Activated gamma-delta T cell (primary cell): ENCODE measurements at regions not wholly inside any gene's neighbourhood (a gene's known extent, or its start where the extent isn't known, plus 50 kb on each side); places are given as distances from the start of the nearest gene placed in this dataset.
"Not testable (repeated sequence)": the region's sequence is repeated elsewhere in the genome, so short reads cannot be mapped to it uniquely, and the experiment has no call there.

ENCODE experiments used
- DNase-seq: peaks from one replicate; lab custom pipeline; 2025; lab: John Stamatoyannopoulos, UW

- no peak for DNase-seq
Measured at GRCh38 chr14:106327234-106327633, 800.9 kb downstream of the TMEM121 start.

GRCh38 chr14:106327702-106328353, 801.4 kb downstream of the TMEM121 start:
- not testable (repeated sequence) for DNase-seq

GRCh38 chr14:106329243-106329642, 802.9 kb downstream of the TMEM121 start:
- DNase-seq: not testable (repeated sequence)

GRCh38 chr14:106329987-106330774, 803.8 kb downstream of the TMEM121 start:
- DNase-seq: not testable (repeated sequence)

- DNase-seq: not testable (repeated sequence)
Measured at GRCh38 chr14:106334428-106335109, 808.2 kb downstream of the TMEM121 start.

DNA sequence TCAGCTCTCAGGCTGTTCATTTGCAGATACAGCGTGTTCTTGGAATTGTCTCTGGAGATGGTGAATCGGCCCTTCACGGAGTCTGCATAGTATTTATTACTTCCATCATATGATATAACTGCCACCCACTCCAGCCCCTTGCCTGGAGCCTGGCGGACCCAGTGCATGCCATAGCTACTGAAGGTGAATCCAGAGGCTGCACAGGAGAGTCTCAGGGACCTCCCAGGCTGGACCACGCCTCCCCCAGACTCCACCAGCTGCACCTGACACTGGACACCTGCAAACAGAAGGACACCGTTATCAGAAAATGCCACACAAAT, 808.7 kb downstream of the TMEM121 start:
- DNase-seq: not testable (repeated sequence)

DNA sequence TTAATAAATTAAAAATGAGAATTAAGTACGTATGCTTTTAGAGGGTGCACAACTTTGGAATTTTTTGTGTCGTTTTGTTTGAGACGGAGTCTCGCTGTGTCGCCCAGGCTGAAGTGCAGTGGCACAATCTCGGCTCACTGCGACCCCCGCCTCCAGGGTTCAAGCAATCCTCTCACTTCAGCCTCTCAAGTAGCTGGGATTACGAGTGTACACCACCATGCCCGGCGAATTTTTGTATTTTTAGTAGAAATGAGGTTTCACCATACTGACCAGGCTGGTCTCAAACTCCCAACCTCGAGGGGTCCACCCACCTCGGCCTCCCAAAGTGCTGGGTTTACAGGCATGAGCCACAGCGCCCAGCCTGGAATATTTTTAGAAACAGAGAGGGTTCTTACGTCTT, 812.4 kb downstream of the TMEM121 start:
- DNase-seq: not testable (repeated sequence)

DNA sequence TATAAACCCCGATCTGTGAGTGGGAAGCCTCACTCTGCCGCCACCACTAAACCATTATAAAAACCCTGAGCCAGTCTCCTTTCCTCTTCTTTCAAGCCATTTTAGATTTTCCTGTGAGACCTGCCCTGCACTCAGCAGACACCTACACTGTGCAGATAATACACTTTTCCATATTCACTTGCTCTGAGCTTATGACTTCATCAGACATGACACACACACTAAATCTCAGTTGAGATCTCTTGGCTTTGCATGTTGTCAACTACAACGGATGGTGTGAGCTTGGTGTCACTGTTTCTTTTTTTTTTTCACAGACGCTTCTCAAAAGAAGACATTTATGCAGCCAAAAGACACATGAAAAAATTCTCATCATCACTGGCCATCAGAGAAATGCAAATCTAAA, 814.3 kb downstream of the TMEM121 start:
- DNase-seq: not testable (repeated sequence)

- DNase-seq: not testable (repeated sequence)
Measured at GRCh38 chr14:106341161-106341560, 814.8 kb downstream of the TMEM121 start.

- no peak for DNase-seq
Measured at GRCh38 chr14:106343626-106344025, 817.2 kb downstream of the TMEM121 start.

- DNase-seq: not testable (repeated sequence)
Measured at GRCh38 chr14:106344065-106344614, 817.8 kb downstream of the TMEM121 start.

- not testable (repeated sequence) for DNase-seq
Measured at GRCh38 chr14:106344791-106345479, 818.6 kb downstream of the TMEM121 start.

GRCh38 chr14:106346084-106346483, 819.7 kb downstream of the TMEM121 start:
- DNase-seq: no peak

GRCh38 chr14:106346534-106347290, 820.3 kb downstream of the TMEM121 start:
- no peak for DNase-seq

GRCh38 chr14:106347291-106347778, 821.0 kb downstream of the TMEM121 start:
- DNase-seq: no peak

- DNase-seq: no peak
Measured at GRCh38 chr14:106347890-106348755, 821.7 kb downstream of the TMEM121 start.

- DNase-seq: not testable (repeated sequence)
Measured at GRCh38 chr14:106348873-106349540, 822.6 kb downstream of the TMEM121 start.

GRCh38 chr14:106349678-106350457, 823.5 kb downstream of the TMEM121 start:
- DNase-seq: not testable (repeated sequence)
